GM12878 (cell line): ENCODE measurements at regions not wholly inside any gene's neighbourhood (a gene's known extent, or its start where the extent isn't known, plus 50 kb on each side); places are given as distances from the start of the nearest gene placed in this dataset.

ENCODE experiments used
- ATAC-seq: fragments of 200-7000 bp; cut with Tn5 transposase; 3 replicates; pipeline ENCODE4 v1.9.1; 2020; ENCODE audit warnings: mild to moderate bottlenecking, moderate library complexity
- BruUV-seq: library from RNA; stranded (reverse); fragments of 400-500 nt; replicated peaks from 2 replicates; lab custom pipeline; 2021; lab: Mats Ljungman, UMichigan
- CTCF ChIA-PET: fragments of 300-600 bp; sonication (Branson Sonifier 250); formaldehyde crosslinking; extraction: SDS; loops from one replicate; lab custom pipeline; 2021; ENCODE audit warnings: inconsistent platforms; lab: Yijun Ruan, JAX
- POLR2A ChIA-PET: fragments of 350-600 bp; formaldehyde crosslinking; extraction: SDS; loops from one replicate; lab custom pipeline; 2021; ENCODE audit warnings: inconsistent platforms; lab: Charles Lee
- RAD21 ChIA-PET: fragments of 300-600 bp; sonication (Branson Sonifier 250); formaldehyde crosslinking; loops from one replicate; lab custom pipeline; 2023; ENCODE audit warnings: antibody characterized with exemption; ENCODE audit not compliant: unreplicated experiment; lab: Charles Lee
- SMC1A ChIA-PET: fragments of 300-600 bp; sonication (Branson Sonifier 250); formaldehyde crosslinking; loops from one replicate; lab custom pipeline; 2023; ENCODE audit not compliant: unreplicated experiment, uncharacterized antibody; lab: Charles Lee
- DNase-seq: peaks from one replicate; pipeline ENCODE4 v3.0.0-alpha.2; 2011; ENCODE audit warnings: low read depth, low spot score
- FAIRE-seq: peaks from 3 replicates; lab custom pipeline; 2011; peaks lifted over from hg19 to GRCh38; lab: Jason Lieb, UNC
- H2AFZ ChIP-seq: 2 replicates; pipeline ENCODE4 v1.6.0; 2011; ENCODE audit warnings: low read depth, low read length, control low read depth; ENCODE audit not compliant: control insufficient read depth
- H3K27ac ChIP-seq: 2 replicates; pipeline ENCODE4 v1.5.1; 2011; ENCODE audit warnings: control low read depth; ENCODE audit not compliant: control insufficient read depth, insufficient read depth
- H3K27me3 ChIP-seq, 2 experiments: replicated peaks in 1 of 2; 2 replicates each; pipeline versions ENCODE4 v1.6.0 to v1.6.1; 2011; ENCODE audit warnings: low read length in 1 of 2; ENCODE audit not compliant: control insufficient read depth in 2 of 2, insufficient read depth in 2 of 2
- H3K36me3 ChIP-seq, 2 experiments: 2 replicates each; pipeline ENCODE4 v1.5.1; 2011; ENCODE audit warnings: low read length in 1 of 2; ENCODE audit not compliant: control insufficient read depth in 2 of 2, insufficient read depth in 2 of 2
- H3K4me1 ChIP-seq: 2 replicates; pipeline ENCODE4 v1.6.1; 2011; ENCODE audit warnings: mild to moderate bottlenecking, low read length, moderate library complexity, mixed read lengths; ENCODE audit not compliant: control insufficient read depth, insufficient read depth
- H3K4me2 ChIP-seq: 2 replicates; pipeline ENCODE4 v1.6.0; 2011; ENCODE audit warnings: control low read depth; ENCODE audit not compliant: control insufficient read depth, insufficient read depth
- H3K4me3 ChIP-seq: fragments of 200-600 bp; sonication (generic); 2 replicates; pipeline ENCODE4 v1.5.1; 2016
- H3K79me2 ChIP-seq: 2 replicates; pipeline ENCODE4 v1.6.0; 2011; ENCODE audit warnings: low read length; ENCODE audit not compliant: control insufficient read depth, insufficient read depth
- H3K9ac ChIP-seq: 2 replicates; pipeline ENCODE4 v1.8.0; 2011; ENCODE audit warnings: low read length, control low read depth, mixed read lengths; ENCODE audit not compliant: control insufficient read depth, insufficient read depth
- H3K9me3 ChIP-seq: replicated peaks from 3 replicates; pipeline ENCODE4 v1.5.1; 2011; ENCODE audit warnings: mild to moderate bottlenecking, low read length; ENCODE audit not compliant: control insufficient read depth, insufficient read depth
- H4K20me1 ChIP-seq: 2 replicates; pipeline ENCODE4 v1.6.0; 2011; ENCODE audit not compliant: control insufficient read depth, insufficient read depth
- ELK1 ChIP-seq: IDR thresholded peaks from 2 replicates; pipeline ENCODE4 v1.6.1; 2012; ENCODE audit warnings: low read depth, low read length, improper control_type of control experiment
- EZH2 ChIP-seq: IDR thresholded peaks from 2 replicates; pipeline ENCODE4 v1.6.1; 2012; ENCODE audit warnings: low read depth, mild to moderate bottlenecking, control low read depth, inconsistent platforms, low read length, borderline replicate concordance; ENCODE audit not compliant: control insufficient read depth
- JUND ChIP-seq: IDR thresholded peaks from 2 replicates; pipeline ENCODE4 v1.6.1; 2012; ENCODE audit warnings: low read depth, mild to moderate bottlenecking, low read length, improper control_type of control experiment, moderate library complexity
- MYB ChIP-seq: fragments of 150-350 bp; IDR thresholded peaks from 2 replicates; pipeline ENCODE4 v1.6.1; 2014; ENCODE audit warnings: mild to moderate bottlenecking, low read depth, low read length, borderline replicate concordance
- PKNOX1 ChIP-seq: fragments of 450-650 bp; IDR thresholded peaks from 2 replicates; pipeline ENCODE4 v1.6.1; 2016; ENCODE audit warnings: mild to moderate bottlenecking
- POLR2A ChIP-seq: IDR thresholded peaks from 2 replicates; pipeline ENCODE4 v1.6.1; 2011; ENCODE audit warnings: low read depth, mild to moderate bottlenecking, low read length
- POLR2AphosphoS5 ChIP-seq: IDR thresholded peaks from 2 replicates; pipeline ENCODE4 v1.6.1; 2011; ENCODE audit warnings: mild to moderate bottlenecking, low read length, inconsistent platforms
- RAD51 ChIP-seq: fragments of 450-650 bp; IDR thresholded peaks from 2 replicates; pipeline ENCODE4 v1.6.1; 2016; ENCODE audit warnings: moderate library complexity, mild to moderate bottlenecking, inconsistent platforms
- RFX5 ChIP-seq: IDR thresholded peaks from 2 replicates; pipeline ENCODE4 v1.6.1; 2011; ENCODE audit warnings: low read depth, low read length, improper control_type of control experiment
- SIX5 ChIP-seq: IDR thresholded peaks from 2 replicates; pipeline ENCODE4 v1.6.1; 2011; ENCODE audit warnings: mild to moderate bottlenecking, low read depth, low read length, moderate library complexity; ENCODE audit not compliant: severe bottlenecking
- STAT1 ChIP-seq: fragments of 450-650 bp; conservative IDR thresholded peaks from 2 replicates; pipeline ENCODE4 v1.6.1; 2014; ENCODE audit warnings: antibody characterized with exemption, mild to moderate bottlenecking
- TCF3 ChIP-seq: IDR thresholded peaks from 2 replicates; pipeline ENCODE4 v1.6.1; 2012; ENCODE audit warnings: low read depth, mild to moderate bottlenecking, low read length, borderline replicate concordance; ENCODE audit not compliant: insufficient read depth
- WGBS: methylation state at CpG from one replicate; pipeline ENCODE4 v1.1.6; 2016; ENCODE audit warnings: low lambda C conversion rate; ENCODE audit not compliant: insufficient replicate concordance, insufficient coverage; ENCODE audit errors: missing lambda C conversion rate; 5-methylcytosine and 5-hydroxymethylcytosine counted together
- in situ Hi-C: fragments of 300-500 bp; cut with MboI; formaldehyde crosslinking; loops from 9 replicates; pipeline ENCODE4 v1.14.3; 2018; ENCODE audit warnings: mixed read lengths
- intact Hi-C: fragments of 100-400 bp; cut with micrococcal nuclease; formaldehyde crosslinking; loops from one replicate; pipeline ENCODE4 v1.14.2; 2022; ENCODE audit not compliant: unreplicated experiment

- no peak for TF ChIP-seq PKNOX1
- TF ChIP-seq POLR2AphosphoS5 = no peak
- TF ChIP-seq TCF3 = no peak
- no peak for TF ChIP-seq MYB
Measured at GRCh38 chr7:68432585-68432984, 1165.7 kb upstream of the AUTS2 start (continued).

- WGBS = 1% methylated on average over 5 of the region's 5 CpGs
- Histone ChIP-seq H3K4me3 (no peak overlapping the region), H4K20me1 (no peaks in the 10 kb centered on the region)
- POLR2A ChIA-PET = no interaction called here
- no peak for FAIRE-seq
- TF ChIP-seq RFX5 = no peak
- TF ChIP-seq ELK1 = no peak
- no peak for TF ChIP-seq SIX5
- no peak for TF ChIP-seq POLR2A
- no peak for TF ChIP-seq EZH2
- no peak for TF ChIP-seq STAT1
- TF ChIP-seq JUND = no peak
- TF ChIP-seq RAD51 = no peak
- TF ChIP-seq, all 136 proteins: peak for 0
- no peak overlapping the region for H3K27ac ChIP-seq
- no peak overlapping the region for H3K9ac ChIP-seq
- intact Hi-C loops = no loop called here
- DNase-seq = no peak
- in situ Hi-C loops = no loop called here
- no peak overlapping the region for H3K4me2 ChIP-seq
- H2AFZ ChIP-seq = no peak overlapping the region
- CTCF ChIA-PET = no interaction called here
- BruUV-seq = no TSS peak
- no peaks in the 10 kb centered on the region for H3K4me1 ChIP-seq
- H3K36me3 ChIP-seq = no peaks in the 10 kb centered on the region
- no peaks in the 10 kb centered on the region for H3K27me3 ChIP-seq
- H3K79me2 ChIP-seq = no peaks in the 10 kb centered on the region
- no peak for ATAC-seq
- SMC1A ChIA-PET = no interaction called here
- RAD21 ChIA-PET = no interaction called here
- no peaks in the 10 kb centered on the region; the same call in 2 of the 3 replicates for H3K9me3 ChIP-seq
Measured at GRCh38 chr7:68433462-68434070, 1164.7 kb upstream of the AUTS2 start.
